ENCODE measurements at regions not wholly inside any gene's neighbourhood (a gene's known extent, or its start where the extent isn't known, plus 50 kb on each side); places are given as distances from the start of the nearest gene placed in this dataset.

- DNase-seq: no peak
Measured at GRCh38 chr4:65839164-65839931, 169.1 kb upstream of the EPHA5 start.

DNA sequence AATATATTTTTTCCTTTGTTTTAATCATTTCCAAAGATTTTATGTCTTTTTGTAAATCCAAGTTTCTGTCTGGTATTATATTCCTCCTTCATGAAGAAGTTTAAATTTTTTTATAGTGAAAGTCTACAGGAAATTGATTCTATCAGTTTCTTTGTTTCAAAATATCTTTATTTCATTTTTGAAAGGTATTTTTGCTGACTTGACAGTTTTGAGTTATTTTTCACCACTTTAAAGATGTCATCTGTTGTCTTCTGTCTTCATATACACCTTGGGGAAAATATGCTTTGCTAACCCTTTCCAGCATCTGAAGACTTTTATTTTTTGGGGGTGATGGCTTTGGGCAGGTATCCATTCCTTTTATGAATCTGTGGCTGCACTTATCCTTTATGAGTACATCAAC lies 164.4 kb upstream of the EPHA5 start:
- DNase-seq: no peak

GRCh38 chr4:65831828-65832227 lies 161.5 kb upstream of the EPHA5 start:
- DNase-seq: no peak

DNA sequence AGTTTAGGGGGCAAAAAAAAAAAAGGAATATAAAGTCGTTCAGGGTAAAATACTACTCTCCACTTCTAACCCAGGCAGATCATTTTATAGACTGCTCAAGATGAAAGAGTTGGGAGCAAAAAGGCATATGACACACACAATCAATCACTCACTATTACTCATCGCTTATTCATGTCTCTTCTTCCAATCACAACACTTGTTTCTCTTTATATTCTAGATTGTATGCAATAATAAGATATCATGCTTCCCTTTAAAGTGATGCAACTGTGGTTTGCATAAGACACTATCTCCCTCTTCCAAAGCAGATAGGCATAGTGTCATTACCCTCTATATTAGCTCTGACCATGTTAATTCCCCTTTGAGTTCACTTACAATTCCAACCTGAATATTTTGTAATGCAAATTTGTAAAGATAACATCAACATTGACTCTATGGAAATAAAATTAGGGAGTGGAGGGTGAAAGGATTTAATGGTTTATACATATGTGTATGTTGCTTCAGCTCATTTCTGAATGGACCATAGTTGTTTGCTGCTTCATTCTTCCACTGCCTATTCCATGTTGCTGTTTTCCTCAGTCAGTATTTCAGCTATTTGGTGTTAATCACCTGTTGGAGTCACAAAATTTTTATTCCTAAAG lies 154.9 kb upstream of the EPHA5 start:
- no peak for DNase-seq

GRCh38 chr4:65819192-65819591 lies 148.9 kb upstream of the EPHA5 start:
- no peak for DNase-seq

GRCh38 chr4:65805936-65806335 lies 135.6 kb upstream of the EPHA5 start:
- no peak for DNase-seq

- no peak for DNase-seq
Measured at GRCh38 chr4:65799513-65799912, 129.2 kb upstream of the EPHA5 start.

GRCh38 chr4:65798498-65799127 lies 128.3 kb upstream of the EPHA5 start:
- no peak for DNase-seq

- DNase-seq: no peak
Measured at GRCh38 chr4:65791812-65792308, 121.6 kb upstream of the EPHA5 start.

- DNase-seq: no peak
Measured at GRCh38 chr4:65791111-65791811, 121.0 kb upstream of the EPHA5 start.

DNA sequence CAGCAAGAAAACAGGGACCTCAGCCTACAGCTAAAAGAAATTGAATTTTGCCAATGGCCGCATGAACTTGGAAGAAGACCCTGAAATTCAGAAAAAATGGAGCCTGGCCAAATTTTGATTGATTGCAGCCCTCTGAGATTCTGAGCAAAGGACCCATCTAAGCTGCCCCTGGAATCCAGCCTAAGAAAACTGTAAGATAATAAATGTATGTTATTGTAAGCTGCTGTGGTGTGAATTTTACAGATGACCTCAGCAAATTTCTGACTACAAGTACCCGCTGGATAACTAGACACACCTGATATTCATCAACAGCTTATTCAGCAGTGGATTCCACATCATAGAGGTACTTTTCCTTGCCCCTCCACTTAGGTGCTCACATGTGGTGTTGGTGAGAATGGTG lies 119.5 kb upstream of the EPHA5 start:
- DNase-seq: no peak

- DNase-seq: no peak
Measured at GRCh38 chr4:65789341-65789740, 119.1 kb upstream of the EPHA5 start.

DNA sequence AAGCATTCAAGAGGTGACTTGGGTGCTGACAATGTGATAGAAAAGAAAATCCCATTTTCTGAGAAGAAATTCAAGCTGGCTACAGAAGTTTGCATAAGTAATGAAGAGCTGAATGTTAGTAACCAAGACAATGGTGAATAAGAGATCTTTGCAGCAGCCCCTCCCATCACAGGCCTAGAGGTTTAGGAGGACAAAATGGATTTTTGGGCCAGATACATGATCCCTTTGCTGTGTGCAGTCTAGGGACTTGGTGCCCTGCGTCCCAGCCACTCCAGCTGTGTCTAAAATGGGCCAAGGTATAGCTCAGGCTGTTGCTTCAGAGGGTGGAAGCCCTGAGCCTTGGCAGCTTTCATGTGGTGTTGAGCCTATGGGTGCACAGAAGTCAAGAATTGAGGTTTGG lies 107.0 kb upstream of the EPHA5 start:
- no peak for DNase-seq

DNA sequence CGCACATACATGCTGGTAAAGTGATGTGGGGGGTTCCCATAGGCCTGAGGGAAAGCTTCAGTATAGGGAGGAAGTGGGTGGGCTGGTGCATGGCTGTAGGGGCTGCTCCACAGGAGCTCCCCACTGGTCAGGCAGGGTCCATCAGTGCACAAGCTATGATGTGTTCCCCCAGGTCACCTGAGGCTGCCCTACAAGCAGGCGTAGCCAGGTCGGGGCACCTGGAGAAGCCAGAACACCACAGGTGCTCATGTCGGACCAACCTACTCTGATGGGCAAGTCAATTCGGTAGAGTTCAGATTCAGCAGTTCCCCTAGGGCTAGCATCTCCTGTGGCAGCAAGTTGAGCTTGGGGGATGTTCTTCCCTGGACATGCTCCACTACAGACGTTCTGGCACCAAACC lies 103.3 kb upstream of the EPHA5 start:
- DNase-seq: no peak

GRCh38 chr4:65747386-65747785 lies 77.1 kb upstream of the EPHA5 start:
- DNase-seq: no peak

DNA sequence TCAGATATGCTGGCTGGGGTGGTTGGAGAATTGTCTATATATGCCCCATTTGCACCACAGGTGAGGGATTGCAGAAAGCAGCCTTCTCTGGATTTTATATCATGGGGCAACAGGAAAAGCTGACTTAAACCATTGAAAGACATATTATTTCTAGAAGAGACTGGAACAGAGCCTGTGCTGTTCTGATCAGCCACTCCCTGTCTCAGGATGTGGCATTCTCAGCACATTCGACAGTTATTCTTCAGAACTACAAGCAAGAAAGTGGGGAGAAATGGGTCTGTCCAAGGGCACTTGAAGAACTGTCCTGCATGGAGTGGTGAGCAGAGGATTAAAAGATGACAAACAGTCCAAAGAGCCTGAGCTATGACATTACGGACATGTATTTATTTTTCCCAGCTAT lies 67.8 kb upstream of the EPHA5 start:
- DNase-seq: no peak

- no peak for DNase-seq
Measured at GRCh38 chr4:65737672-65738071, 67.4 kb upstream of the EPHA5 start.

GRCh38 chr4:65724973-65725372 lies 54.7 kb upstream of the EPHA5 start:
- DNase-seq: no peak

All from activated CD4-positive, CD25-positive, alpha-beta regulatory T cell (primary cell).